ENCODE measurements at regions not wholly inside any gene's neighbourhood (a gene's known extent, or its start where the extent isn't known, plus 50 kb on each side); places are given as distances from the start of the nearest gene placed in this dataset.

DNA sequence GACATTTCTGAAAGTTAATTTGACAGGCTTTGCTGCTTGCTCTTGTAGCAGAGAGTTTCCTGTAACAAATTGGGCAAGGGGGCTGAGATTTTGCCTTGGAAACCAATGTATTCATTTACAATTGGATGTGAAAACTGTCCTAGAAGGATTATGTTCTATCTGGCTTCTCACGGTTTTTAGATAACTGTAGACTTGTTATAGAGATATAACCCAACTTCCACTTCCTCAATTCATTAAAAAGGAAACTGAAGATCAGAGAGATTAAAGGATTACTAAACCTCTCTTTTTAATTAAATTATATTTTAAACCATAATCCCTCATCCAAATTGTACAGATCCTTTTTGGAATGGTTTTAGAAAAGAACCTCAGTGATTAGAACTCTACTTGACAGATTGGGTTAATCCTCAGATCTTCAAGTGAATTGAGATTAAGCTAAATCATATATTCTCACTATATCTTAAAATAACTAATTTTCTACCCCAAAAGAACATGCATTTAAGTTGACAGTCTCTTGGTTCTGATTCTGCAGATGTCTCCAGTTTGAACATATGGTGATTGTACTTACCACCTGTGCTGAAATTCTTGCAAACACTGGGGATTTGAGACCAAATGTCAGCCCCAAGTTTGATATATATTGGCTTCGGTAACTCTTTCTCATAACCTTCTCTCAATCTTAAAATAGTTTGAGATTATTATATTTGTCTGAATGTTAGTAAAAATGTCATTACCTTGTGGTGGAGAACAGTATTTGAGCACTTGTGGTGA, 130.1 kb upstream of the C9orf72 start:
- intact Hi-C loops (cut with micrococcal nuclease) = no loop called here
- H3K79me1 ChIP-seq (ENCODE audit: low read depth in 1 of 2, low read length in 2 of 2) = no peaks in the 10 kb centered on the region
- H2AFZ ChIP-seq (replicated peaks; ENCODE audit: low read length, poor library complexity) = no peak overlapping the region
- ChIA-PET CTCF (no interaction called here), POLR2A (ENCODE audit: unreplicated experiment) (no interaction called here)
- H3K27ac ChIP-seq (ENCODE audit: insufficient read depth, low read length) = no peak overlapping the region
- BruUV-seq (replicated peaks) = no TSS peak
- no peak overlapping the region for H3K4ac ChIP-seq (ENCODE audit: low read depth, low read length)
- no peaks in the 10 kb centered on the region for H3K4me1 ChIP-seq (ENCODE audit: control insufficient read depth, insufficient read depth, low read length)
- H2AK5ac ChIP-seq (ENCODE audit: low read depth, low read length) = no peak overlapping the region
- in situ Hi-C loops (cut with MboI; ENCODE audit: low sequenced_read_pairs) = no loop called here
- no CpG with 5 or more reads among the region's 2 CpGs for WGBS, 2 experiments (ENCODE audit: extremely low coverage in 2 of 2, insufficient read length in 1 of 2)
- H3K4me2 ChIP-seq (ENCODE audit: low read depth, low read length) = no peak overlapping the region
- H3K36me3 ChIP-seq (ENCODE audit: control insufficient read depth, insufficient read depth, low read length) = no peaks in the 10 kb centered on the region
- H4K5ac ChIP-seq (ENCODE audit: low read depth, low read length) = no peak overlapping the region
- no peak overlapping the region for H2BK5ac ChIP-seq (ENCODE audit: low read depth, low read length, poor library complexity, severe bottlenecking)
- no peak overlapping the region for H2AK9ac ChIP-seq (replicated peaks; ENCODE audit: low read depth, low read length, poor library complexity)
- no peak overlapping the region for H3K14ac ChIP-seq (replicated peaks; ENCODE audit: low read depth, low read length)
- H2BK15ac ChIP-seq (ENCODE audit: low read depth, low read length) = no peak overlapping the region
- H3K9ac ChIP-seq (ENCODE audit: low read depth, low read length) = no peak overlapping the region
- dilution Hi-C loops (cut with HindIII; ENCODE audit: low sequenced_read_pairs, unreplicated experiment) = no loop called here
- TF ChIP-seq CEBPB (IDR thresholded peaks at IDR 0.05; ENCODE audit: low read depth, low read length) = no peak
- TF ChIP-seq MXI1 (IDR thresholded peaks at IDR 0.05; ENCODE audit: borderline replicate concordance, low read depth, low read length) = no peak
- no peak for TF ChIP-seq FOS (IDR thresholded peaks at IDR 0.05; ENCODE audit: low read depth, low read length)
- no peak for TF ChIP-seq MAFK (IDR thresholded peaks at IDR 0.05; ENCODE audit: low read depth, low read length)
- TF ChIP-seq RFX5 (IDR thresholded peaks at IDR 0.05; ENCODE audit: low read depth, low read length) = no peak
- TF ChIP-seq MAZ (IDR thresholded peaks at IDR 0.05; ENCODE audit: borderline replicate concordance, low read depth, low read length) = no peak
- TF ChIP-seq POLR2A (IDR thresholded peaks at IDR 0.05; ENCODE audit: low read depth, low read length) = no peak
- no peak overlapping the region for H3K23ac ChIP-seq (ENCODE audit: low read depth, low read length)
- no peaks in the 10 kb centered on the region for H3K9me1 ChIP-seq (ENCODE audit: insufficient read depth, low read length)
- H2BK120ac ChIP-seq (ENCODE audit: low read depth, low read length) = no peak overlapping the region
- H4K91ac ChIP-seq (ENCODE audit: insufficient read depth, low read depth, low read length) = no peak overlapping the region
- no peak overlapping the region for H3K4me3 ChIP-seq (ENCODE audit: insufficient read depth, low read depth, low read length)
- H3K9me3 ChIP-seq (ENCODE audit: control insufficient read depth, insufficient read depth, low read length) = peaks cover 2% of the 10 kb centered on the region; the same call in 1 of the 2 replicates
- no peak overlapping the region for H3K18ac ChIP-seq (ENCODE audit: low read depth, low read length)
- no peak overlapping the region for H4K8ac ChIP-seq (ENCODE audit: low read depth in 2 of 2, low read length in 2 of 2)
- ATAC-seq (ENCODE audit: low read depth) (no peak), DNase-seq (no peak)
- H3K27me3 ChIP-seq (ENCODE audit: control insufficient read depth, insufficient read depth, low read length) = no peaks in the 10 kb centered on the region
- no peak overlapping the region for H3K56ac ChIP-seq (ENCODE audit: extremely low read depth, insufficient read depth, low read length)
- H4K20me1 ChIP-seq (ENCODE audit: insufficient read depth, low read length) = no peaks in the 10 kb centered on the region
- no peak overlapping the region for H2BK20ac ChIP-seq (ENCODE audit: low read depth, low read length)
